NT2/D1 (cell line): ENCODE measurements at regions not wholly inside any gene's neighbourhood (a gene's known extent, or its start where the extent isn't known, plus 50 kb on each side); places are given as distances from the start of the nearest gene placed in this dataset.

Experiments used
- DNase-seq: peaks from one replicate; pipeline ENCODE4 v3.0.0-alpha.2; 2011; ENCODE audit warnings: low read depth, low spot score
- H3K27me3 ChIP-seq: 2 replicates; pipeline ENCODE4 v1.6.0; 2011; ENCODE audit warnings: mild to moderate bottlenecking; ENCODE audit not compliant: insufficient read length, insufficient read depth
- H3K36me3 ChIP-seq: 2 replicates; pipeline ENCODE4 v1.6.1; 2011; ENCODE audit warnings: mild to moderate bottlenecking, low read length, mixed read lengths; ENCODE audit not compliant: insufficient read depth, insufficient read length
- H3K4me1 ChIP-seq: 2 replicates; pipeline ENCODE4 v1.5.1; 2011; ENCODE audit not compliant: insufficient read depth, insufficient read length
- H3K4me3 ChIP-seq: 2 replicates; pipeline ENCODE4 v1.5.1; 2011; ENCODE audit warnings: low read depth; ENCODE audit not compliant: insufficient read length
- H3K9ac ChIP-seq: 2 replicates; pipeline ENCODE4 v1.6.0; 2011; ENCODE audit warnings: low read depth; ENCODE audit not compliant: insufficient read length
- H3K9me3 ChIP-seq: 2 replicates; pipeline ENCODE4 v1.5.1; 2011; ENCODE audit warnings: mild to moderate bottlenecking, low read length; ENCODE audit not compliant: insufficient read depth
- SUZ12 ChIP-seq: IDR thresholded peaks from 2 replicates; pipeline ENCODE4 v1.6.1; 2011; ENCODE audit not compliant: insufficient read length, insufficient read depth; ENCODE audit errors: extremely low read depth
- YY1 ChIP-seq: IDR thresholded peaks from 2 replicates; pipeline ENCODE4 v1.6.1; 2011; ENCODE audit not compliant: insufficient read length, insufficient read depth
- ZNF274 ChIP-seq: IDR thresholded peaks from 2 replicates; pipeline ENCODE4 v1.6.1; 2011; ENCODE audit warnings: mild to moderate bottlenecking, low read depth, low read length

GRCh38 chr13:34064456-34065205, 246.7 kb downstream of the RFC3 start:
- no peak for DNase-seq
- H3K4me1 ChIP-seq: no peaks in the 10 kb centered on the region
- no peak overlapping the region for H3K9ac ChIP-seq
- TF ChIP-seq YY1 (no peak), SUZ12 (no peak), ZNF274 (no peak)
- H3K27me3 ChIP-seq: no peaks in the 10 kb centered on the region
- no peaks in the 10 kb centered on the region for H3K9me3 ChIP-seq
- no peak overlapping the region for H3K4me3 ChIP-seq
- H3K36me3 ChIP-seq: no peaks in the 10 kb centered on the region

GRCh38 chr13:34065928-34066327, 248.0 kb downstream of the RFC3 start:
- TF ChIP-seq YY1: no peak
- no peak for TF ChIP-seq ZNF274
- TF ChIP-seq SUZ12: no peak
- Histone ChIP-seq H3K4me1 (no peaks in the 10 kb centered on the region), H3K36me3 (no peaks in the 10 kb centered on the region), H3K4me3 (no peak overlapping the region), H3K9ac (no peak overlapping the region), H3K9me3 (no peaks in the 10 kb centered on the region), H3K27me3 (no peaks in the 10 kb centered on the region)
- DNase-seq: no peak

GRCh38 chr13:34066344-34066743, 248.4 kb downstream of the RFC3 start:
- Histone ChIP-seq H3K4me1 (no peaks in the 10 kb centered on the region), H3K27me3 (no peaks in the 10 kb centered on the region), H3K9ac (no peak overlapping the region), H3K4me3 (no peak overlapping the region), H3K9me3 (no peaks in the 10 kb centered on the region), H3K36me3 (no peaks in the 10 kb centered on the region)
- TF ChIP-seq ZNF274 (no peak), SUZ12 (no peak), YY1 (no peak)
- DNase-seq: no peak

GRCh38 chr13:34070006-34070405, 252.1 kb downstream of the RFC3 start:
- Histone ChIP-seq H3K4me1 (no peaks in the 10 kb centered on the region), H3K27me3 (no peaks in the 10 kb centered on the region), H3K36me3 (no peaks in the 10 kb centered on the region), H3K4me3 (no peak overlapping the region), H3K9me3 (no peaks in the 10 kb centered on the region), H3K9ac (no peak overlapping the region)
- DNase-seq: no peak
- no peak for TF ChIP-seq SUZ12
- TF ChIP-seq ZNF274: no peak
- TF ChIP-seq YY1: no peak

- no peaks in the 10 kb centered on the region for H3K4me1 ChIP-seq
- no peaks in the 10 kb centered on the region for H3K27me3 ChIP-seq
- no peak for TF ChIP-seq YY1
- TF ChIP-seq SUZ12: no peak
- no peak for TF ChIP-seq ZNF274
- no peaks in the 10 kb centered on the region for H3K9me3 ChIP-seq
- H3K4me3 ChIP-seq: no peak overlapping the region
- DNase-seq: no peak
- no peaks in the 10 kb centered on the region for H3K36me3 ChIP-seq
- H3K9ac ChIP-seq: no peak overlapping the region
Measured at GRCh38 chr13:34070544-34071303, 252.8 kb downstream of the RFC3 start.

GRCh38 chr13:34076319-34076718, 258.4 kb downstream of the RFC3 start:
- H3K9me3 ChIP-seq: no peaks in the 10 kb centered on the region
- H3K4me1 ChIP-seq: no peaks in the 10 kb centered on the region
- no peak overlapping the region for H3K4me3 ChIP-seq
- no peak for DNase-seq
- no peak overlapping the region for H3K9ac ChIP-seq
- no peaks in the 10 kb centered on the region for H3K36me3 ChIP-seq
- no peak for TF ChIP-seq ZNF274
- TF ChIP-seq SUZ12: no peak
- no peak for TF ChIP-seq YY1
- no peaks in the 10 kb centered on the region for H3K27me3 ChIP-seq

GRCh38 chr13:34076943-34077703, 259.2 kb downstream of the RFC3 start:
- Histone ChIP-seq H3K4me1 (no peaks in the 10 kb centered on the region), H3K4me3 (no peak overlapping the region), H3K9me3 (no peaks in the 10 kb centered on the region), H3K36me3 (no peaks in the 10 kb centered on the region), H3K9ac (no peak overlapping the region), H3K27me3 (no peaks in the 10 kb centered on the region)
- no peak for DNase-seq
- TF ChIP-seq SUZ12 (no peak), YY1 (no peak), ZNF274 (no peak)
